GM18502 (cell line): ENCODE measurements at regions not wholly inside any gene's neighbourhood (a gene's known extent, or its start where the extent isn't known, plus 50 kb on each side); places are given as distances from the start of the nearest gene placed in this dataset.

ENCODE experiments used
- ATAC-seq: cut with Tn5 transposase; IDR thresholded peaks from one replicate; pipeline ENCODE4 v1.9.1; 2021; ENCODE audit warnings: mild to moderate bottlenecking; ENCODE audit not compliant: unreplicated experiment, poor library complexity

DNA sequence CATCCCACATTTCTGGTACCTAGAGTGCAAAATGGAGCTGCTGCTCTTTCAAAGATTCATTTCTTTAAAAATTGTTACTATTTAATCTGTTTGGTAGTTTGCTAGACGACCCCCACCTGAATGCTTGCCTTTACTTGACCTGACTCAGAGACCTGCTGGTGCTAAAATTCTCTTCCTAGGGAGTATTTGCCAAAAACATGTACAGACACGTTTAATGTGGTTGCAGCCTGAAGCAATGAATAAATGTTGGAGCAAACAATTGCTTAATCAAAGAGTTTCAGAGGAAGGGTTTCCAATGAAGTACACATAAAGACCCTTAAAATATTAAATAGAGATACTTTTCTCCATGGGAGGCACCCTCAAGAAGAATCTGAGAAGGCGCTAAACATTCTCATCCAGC is 734.4 kb downstream of the CBLN2 start:
- ATAC-seq, result no peak

DNA sequence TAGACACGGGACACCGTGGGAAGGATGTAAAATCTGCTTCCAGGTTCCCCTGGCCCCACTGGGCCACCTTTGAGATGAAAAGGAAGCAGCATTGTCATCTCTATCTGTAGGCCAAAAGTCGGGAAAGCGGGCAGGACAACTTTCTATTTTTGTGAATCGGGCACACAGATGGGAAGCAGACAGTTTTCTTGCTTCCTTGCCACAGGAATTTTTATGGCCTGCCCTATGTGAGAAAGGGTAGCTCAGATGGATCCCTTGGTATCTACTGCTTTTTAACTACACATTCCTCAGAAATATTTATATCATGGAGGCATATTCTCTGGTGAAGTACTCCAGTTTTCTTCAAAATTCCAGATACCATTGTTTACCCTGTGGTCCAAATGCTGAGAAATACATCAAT is 735.5 kb downstream of the CBLN2 start:
- ATAC-seq, result no peak

DNA sequence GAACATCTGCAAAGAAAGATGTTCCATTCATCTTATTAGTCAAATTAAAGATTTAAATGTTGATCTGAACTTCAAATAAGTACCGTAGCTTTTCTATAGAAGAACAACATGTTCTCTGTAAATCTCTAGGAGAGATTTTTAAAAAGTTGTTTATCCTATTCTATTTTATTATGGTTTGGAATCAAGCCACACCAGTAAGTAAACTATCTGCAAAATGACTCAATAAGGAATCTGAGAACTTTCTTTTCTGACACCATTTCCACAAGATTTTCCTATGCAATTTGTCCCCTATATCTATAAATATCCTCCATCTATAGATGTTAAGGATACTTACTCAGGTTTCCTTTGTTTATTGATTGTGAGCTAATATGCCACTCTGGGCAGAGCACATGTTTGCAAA is 736.6 kb downstream of the CBLN2 start:
- ATAC-seq, result no peak

DNA sequence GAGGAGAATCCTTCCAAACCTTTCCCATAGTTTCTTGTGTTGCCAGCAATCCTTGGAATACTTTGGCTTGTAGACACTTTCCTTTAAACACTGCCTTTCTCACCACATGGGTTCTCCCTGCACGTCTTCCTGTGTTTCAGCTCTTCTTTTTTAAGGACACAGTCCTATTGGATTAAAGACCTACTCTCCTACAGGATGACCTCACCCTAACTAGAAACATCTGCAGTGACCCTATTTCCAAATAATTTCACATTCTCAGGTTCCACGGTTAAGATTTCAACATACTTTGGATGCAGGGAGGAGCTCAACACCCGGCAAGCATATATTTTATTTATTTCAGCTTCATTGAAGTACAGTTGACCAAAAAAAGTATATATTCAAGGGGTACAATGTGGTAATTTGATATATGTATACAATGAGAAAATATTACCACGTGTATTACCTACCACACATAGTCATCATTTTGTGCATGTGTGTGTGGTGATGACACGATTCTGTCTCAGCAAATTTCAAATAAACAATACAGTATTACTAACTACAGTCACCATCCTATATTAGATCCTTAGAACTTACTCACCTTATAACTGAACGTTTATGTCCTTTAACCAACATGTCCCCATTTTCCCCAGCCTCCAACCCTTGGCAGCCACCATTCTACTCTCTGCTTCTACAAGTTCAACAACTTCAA is 745.0 kb downstream of the CBLN2 start:
- ATAC-seq, result no peak

GRCh38 chr18:71797554-71797953 is 746.6 kb downstream of the CBLN2 start:
- no peak for ATAC-seq

- ATAC-seq, result no peak
Measured at GRCh38 chr18:71784777-71785176, 759.4 kb downstream of the CBLN2 start.

DNA sequence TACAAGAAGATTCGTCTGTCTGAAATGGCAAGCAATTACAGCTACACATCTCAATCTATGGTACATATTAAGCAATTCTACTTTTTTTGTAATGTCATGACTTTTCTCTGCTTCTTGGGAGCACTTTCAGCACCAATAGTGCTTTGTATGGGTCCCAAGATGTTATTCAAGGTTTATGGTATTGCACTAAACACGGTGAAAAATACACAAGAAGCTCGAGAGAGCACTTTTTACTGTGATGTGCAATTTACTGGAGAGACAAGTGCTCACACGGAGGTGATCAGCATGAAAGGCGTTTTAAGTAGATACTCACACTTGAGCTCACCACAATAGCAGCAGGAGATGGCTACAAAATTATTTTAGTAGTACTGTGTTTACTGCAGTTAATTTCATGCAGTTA is 783.6 kb downstream of the CBLN2 start:
- ATAC-seq, result no peak

DNA sequence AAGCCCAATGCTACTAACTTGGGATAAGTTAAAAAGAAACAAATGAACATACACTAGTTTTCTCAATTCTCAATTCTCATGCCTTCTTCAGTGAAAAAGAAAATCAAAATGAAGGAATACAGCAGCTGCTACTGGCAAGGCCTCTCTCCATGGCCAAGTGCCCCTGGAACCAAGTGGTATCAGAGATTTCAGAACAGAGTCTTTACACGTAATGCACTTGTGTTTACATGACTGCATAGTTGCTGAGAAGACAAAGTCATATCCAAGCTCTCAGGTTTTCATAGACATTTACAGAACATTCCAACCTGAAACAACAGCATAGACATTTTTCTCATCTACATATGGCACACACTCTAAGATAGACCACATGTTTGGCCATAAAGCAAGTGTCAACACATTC is 789.9 kb downstream of the CBLN2 start:
- no peak for ATAC-seq

- no peak for ATAC-seq
Measured at GRCh38 chr18:71743634-71744033, 800.5 kb downstream of the CBLN2 start.

DNA sequence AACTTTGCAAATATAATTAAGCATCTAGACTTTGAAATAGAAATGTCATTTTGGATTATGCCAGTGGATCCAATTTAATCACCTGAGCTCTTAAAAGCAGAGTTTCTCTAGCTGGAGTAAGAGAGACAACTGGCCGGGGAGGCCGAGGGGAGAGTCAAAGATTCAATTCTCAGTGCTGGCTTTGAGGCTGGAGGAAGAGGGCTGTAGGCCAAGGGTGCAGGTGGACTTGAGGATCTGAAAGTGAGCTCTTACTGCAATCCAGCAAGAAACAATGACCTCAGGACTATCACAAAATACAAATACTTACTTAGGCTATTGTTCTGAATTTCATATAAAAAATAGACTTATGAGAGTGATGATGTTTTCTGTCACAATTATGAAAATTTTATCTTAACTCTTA is 814.5 kb downstream of the CBLN2 start:
- ATAC-seq, result no peak

- ATAC-seq, result no peak
Measured at GRCh38 chr18:71727909-71728308, 816.2 kb downstream of the CBLN2 start.

- no peak for ATAC-seq
Measured at GRCh38 chr18:71725256-71725655, 818.9 kb downstream of the CBLN2 start.

DNA sequence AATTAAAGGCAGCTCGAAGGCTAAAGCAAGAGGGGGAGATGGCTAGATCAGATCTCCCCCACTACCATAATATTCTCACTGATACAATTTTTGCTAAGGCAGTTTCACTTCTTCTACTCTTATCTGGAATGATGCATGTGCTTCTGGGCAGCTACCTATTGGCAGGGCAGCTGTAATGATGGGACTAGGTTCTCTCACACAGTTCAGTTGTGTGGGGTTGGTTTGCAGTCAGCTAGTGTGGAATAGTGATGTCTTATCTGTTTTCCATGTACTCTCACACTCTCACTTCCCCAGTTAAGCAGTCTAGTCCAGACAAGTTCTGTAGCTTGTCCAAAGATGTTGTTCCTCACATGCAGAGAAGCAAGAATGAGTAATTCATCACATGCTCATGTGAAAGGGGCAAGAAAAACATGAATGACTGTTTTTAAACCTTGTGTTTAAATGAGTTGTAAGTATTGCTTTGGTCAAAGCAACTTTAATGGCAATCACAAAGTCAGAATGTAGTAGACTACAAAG is 836.1 kb downstream of the CBLN2 start:
- ATAC-seq, result no peak

DNA sequence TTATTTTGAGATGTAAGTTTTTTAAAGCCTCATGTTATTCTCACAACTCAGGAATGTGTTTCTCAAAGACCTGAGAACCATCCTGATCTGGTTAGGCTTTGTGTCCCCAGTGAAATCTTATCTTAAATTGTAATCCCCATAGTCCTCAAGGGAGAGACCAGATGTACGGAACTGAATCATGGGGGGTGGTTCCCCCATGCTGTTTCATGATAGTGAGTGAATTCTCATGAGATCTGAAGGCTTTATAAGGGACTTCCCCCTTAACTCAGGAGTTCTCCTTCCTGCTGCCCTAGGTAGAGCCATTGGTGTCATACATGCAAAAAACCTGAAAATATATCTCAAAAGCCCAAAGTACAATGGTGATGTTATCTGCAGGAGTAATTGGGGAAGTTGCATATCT is 836.7 kb downstream of the CBLN2 start:
- no peak for ATAC-seq

DNA sequence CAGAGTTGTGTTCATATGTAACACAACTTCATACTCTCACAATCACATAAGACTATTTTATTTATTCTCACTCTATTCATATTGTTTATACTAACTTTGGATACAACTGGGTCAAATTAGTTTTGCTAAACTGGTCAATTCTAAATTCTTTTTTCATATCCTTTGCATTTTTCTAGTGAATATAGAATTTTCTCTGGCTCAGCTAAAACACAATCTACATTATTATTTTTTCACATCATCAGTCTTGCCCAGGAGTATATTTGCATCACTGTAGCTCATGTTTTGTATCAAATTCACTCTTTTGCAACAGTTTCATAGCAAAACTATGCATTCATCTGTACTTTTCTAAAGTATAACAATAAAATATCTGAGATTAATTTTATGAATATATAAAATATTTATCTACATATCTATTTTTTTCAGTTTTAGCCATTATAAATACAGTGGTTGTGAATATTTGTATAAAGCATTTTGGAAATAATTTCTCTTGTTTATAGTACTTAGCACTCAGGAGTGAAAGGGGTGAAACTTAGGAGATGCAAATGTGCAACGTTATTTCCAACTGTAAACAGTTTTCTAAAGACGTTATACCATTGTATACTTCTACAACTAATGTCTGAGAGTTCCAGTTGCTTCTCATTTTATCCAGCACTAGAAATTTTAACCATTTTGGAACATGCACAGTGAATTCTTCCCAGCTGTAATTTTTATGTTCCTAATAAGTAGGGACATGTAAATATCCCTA is 854.6 kb downstream of the CBLN2 start:
- ATAC-seq, result no peak

GRCh38 chr18:71682591-71682990 is 861.6 kb downstream of the CBLN2 start:
- no peak for ATAC-seq

DNA sequence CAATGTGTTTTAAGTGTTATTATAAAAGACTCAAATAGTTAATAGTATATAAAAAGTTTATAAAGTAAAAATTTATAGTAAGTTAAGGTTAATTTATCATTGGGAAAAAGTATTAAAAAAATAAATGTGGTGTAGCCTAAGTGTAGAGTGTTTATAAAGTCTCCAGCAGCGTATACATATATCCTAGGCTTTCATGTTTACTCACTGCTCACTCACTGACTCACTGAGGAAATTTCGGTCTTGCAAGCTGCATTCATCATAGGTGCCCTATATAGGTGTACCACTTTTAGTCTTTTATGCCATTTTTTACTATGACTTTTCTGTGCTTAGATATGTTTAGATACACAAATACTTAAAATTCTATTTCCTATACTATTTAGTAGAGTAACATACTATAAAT is 866.0 kb downstream of the CBLN2 start:
- no peak for ATAC-seq

DNA sequence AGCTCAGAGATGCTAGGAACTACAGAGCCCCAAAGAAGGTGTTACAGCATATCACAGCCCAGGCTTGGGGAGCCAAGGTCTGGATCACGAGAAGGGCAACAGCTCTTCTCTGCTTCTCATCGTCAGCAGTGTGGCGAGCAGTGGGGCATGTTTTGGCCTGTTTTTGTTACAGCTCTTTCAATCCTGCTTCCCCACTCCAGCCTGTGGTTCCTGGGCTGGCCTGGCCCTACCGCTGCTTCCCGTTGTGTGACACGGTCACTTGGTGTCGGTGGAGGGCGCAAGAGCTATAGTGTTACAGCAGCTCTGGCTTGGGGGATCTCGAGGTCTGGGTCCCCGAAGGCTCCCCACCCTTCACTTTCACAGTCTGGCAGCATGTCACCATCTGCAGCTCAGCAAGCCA is 870.2 kb downstream of the CBLN2 start:
- no peak for ATAC-seq

DNA sequence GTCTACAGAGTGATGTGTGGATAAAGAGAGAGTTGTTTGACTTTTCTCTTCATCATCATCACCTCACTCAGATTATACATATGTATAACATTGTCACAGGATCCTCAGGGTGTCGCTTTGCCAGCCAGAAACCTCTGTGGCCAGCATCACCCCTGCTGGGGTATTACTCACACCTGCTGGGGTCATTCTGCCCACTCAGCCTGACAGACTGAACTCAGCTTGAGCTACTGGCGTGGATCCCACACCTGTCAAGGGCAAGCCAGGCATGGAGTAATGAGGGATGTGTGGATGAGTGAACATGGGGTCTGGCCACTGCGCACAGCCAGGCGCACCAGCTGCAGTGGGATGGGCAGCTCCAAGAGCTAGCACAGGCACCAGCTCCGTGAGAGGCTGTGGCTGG is 870.6 kb downstream of the CBLN2 start:
- ATAC-seq, result no peak

GRCh38 chr18:71666481-71666880 is 877.7 kb downstream of the CBLN2 start:
- ATAC-seq, result no peak

GRCh38 chr18:71665131-71665530 is 879.0 kb downstream of the CBLN2 start:
- no peak for ATAC-seq

GRCh38 chr18:71643822-71644221 is 900.3 kb downstream of the CBLN2 start:
- no peak for ATAC-seq
